ENCODE measurements at regions not wholly inside any gene's neighbourhood (a gene's known extent, or its start where the extent isn't known, plus 50 kb on each side); places are given as distances from the start of the nearest gene placed in this dataset.

DNA sequence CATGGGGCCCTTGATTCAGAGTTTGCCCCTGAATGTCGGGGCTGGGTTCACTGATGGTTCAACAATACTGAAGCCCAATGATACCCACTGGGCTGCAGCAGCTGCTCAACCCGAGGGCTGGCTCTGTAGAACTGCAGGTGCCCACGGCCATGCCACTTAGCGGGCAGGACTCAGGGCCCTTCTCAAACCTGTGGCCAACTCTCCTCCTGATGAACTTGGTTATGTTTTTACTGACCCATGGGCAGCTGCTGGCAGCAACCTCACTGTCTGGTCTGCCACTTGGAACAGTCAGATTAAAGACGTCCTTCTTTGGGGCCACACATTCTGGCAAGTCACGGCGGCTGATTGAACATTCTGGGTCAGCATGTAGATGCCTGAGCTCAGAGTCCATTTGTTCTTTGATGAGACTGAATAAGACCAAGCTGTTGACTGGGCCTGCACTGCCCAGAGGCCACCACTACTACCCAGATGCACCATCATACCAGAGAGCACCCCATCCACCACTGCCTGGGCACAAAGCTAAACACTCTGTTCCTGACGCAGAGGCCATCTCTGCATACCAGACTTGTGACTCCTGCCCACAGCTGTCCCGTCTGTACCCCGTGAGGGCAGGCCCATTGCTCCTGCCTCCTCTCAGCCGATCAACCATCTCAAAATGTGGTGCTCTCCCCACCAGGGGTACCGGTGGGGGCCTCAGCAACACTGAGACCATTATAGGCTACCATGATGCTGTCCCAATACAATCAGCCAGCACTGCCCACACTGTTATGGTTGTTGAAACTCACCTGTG lies 67.8 kb downstream of the SHANK2 start:
- TF ChIP-seq, protein P1, sequence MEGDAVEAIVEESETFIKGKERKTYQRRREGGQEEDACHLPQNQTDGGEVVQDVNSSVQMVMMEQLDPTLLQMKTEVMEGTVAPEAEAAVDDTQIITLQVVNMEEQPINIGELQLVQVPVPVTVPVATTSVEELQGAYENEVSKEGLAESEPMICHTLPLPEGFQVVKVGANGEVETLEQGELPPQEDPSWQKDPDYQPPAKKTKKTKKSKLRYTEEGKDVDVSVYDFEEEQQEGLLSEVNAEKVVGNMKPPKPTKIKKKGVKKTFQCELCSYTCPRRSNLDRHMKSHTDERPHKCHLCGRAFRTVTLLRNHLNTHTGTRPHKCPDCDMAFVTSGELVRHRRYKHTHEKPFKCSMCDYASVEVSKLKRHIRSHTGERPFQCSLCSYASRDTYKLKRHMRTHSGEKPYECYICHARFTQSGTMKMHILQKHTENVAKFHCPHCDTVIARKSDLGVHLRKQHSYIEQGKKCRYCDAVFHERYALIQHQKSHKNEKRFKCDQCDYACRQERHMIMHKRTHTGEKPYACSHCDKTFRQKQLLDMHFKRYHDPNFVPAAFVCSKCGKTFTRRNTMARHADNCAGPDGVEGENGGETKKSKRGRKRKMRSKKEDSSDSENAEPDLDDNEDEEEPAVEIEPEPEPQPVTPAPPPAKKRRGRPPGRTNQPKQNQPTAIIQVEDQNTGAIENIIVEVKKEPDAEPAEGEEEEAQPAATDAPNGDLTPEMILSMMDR (IDR thresholded peaks at IDR 0.05; ENCODE audit: borderline replicate concordance, extremely low read depth, low read length, poor library complexity, severe bottlenecking) = no peak
- no peak for TF ChIP-seq EZH2 (IDR thresholded peaks at IDR 0.05; ENCODE audit: borderline replicate concordance, low read depth, low read length, severe bottlenecking)

Measured in DND-41 (cell line).